GM13976 (cell line): ENCODE measurements at regions not wholly inside any gene's neighbourhood (a gene's known extent, or its start where the extent isn't known, plus 50 kb on each side); places are given as distances from the start of the nearest gene placed in this dataset.
A peak's percentile ranks its signal among the peaks of the same experiment; 100 is the strongest.

ENCODE experiments used
- DNase-seq: peaks from one replicate; pipeline ENCODE4 v3.0.0; 2012; ENCODE audit warnings: low spot score
- in situ Hi-C: fragments of 300-500 bp; cut with MboI; formaldehyde crosslinking; loops from one replicate; pipeline ENCODE4 v1.12.0; 2022; ENCODE audit warnings: low sequenced_read_pairs, mixed read lengths, inconsistent platforms; ENCODE audit not compliant: unreplicated experiment
- TF ChIP-seq, protein P1 (sequence below): IDR thresholded peaks from 2 replicates; pipeline ENCODE4 v1.5.1; 2012; ENCODE audit warnings: borderline replicate concordance, mild to moderate bottlenecking; ENCODE audit not compliant: insufficient read depth; ENCODE audit errors: extremely low read depth, missing control alignments, control extremely low read depth

DNA sequence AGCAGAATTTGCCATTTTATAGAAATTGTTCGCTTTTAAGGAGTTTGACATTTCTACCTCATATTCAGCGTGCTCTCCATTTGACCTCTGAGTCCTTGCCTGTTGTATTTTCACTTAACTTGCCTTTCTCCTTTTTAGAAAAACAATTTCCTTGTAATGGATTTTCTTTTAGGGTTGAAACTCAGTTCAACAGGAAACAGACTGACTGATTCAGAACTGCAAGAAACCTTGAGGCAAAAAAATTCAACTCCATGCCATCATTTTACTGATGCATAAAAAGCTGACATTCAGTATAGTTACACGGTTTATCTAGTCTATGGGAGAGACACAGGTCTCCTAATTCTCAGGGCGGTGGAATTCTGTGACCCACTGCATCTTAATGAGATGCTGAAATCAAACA lies 59.8 kb downstream of the MRPS30 start:
- DNase-seq = no peak
- in situ Hi-C loops = no loop called here
- TF ChIP-seq, protein P1, sequence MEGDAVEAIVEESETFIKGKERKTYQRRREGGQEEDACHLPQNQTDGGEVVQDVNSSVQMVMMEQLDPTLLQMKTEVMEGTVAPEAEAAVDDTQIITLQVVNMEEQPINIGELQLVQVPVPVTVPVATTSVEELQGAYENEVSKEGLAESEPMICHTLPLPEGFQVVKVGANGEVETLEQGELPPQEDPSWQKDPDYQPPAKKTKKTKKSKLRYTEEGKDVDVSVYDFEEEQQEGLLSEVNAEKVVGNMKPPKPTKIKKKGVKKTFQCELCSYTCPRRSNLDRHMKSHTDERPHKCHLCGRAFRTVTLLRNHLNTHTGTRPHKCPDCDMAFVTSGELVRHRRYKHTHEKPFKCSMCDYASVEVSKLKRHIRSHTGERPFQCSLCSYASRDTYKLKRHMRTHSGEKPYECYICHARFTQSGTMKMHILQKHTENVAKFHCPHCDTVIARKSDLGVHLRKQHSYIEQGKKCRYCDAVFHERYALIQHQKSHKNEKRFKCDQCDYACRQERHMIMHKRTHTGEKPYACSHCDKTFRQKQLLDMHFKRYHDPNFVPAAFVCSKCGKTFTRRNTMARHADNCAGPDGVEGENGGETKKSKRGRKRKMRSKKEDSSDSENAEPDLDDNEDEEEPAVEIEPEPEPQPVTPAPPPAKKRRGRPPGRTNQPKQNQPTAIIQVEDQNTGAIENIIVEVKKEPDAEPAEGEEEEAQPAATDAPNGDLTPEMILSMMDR = no peak

DNA sequence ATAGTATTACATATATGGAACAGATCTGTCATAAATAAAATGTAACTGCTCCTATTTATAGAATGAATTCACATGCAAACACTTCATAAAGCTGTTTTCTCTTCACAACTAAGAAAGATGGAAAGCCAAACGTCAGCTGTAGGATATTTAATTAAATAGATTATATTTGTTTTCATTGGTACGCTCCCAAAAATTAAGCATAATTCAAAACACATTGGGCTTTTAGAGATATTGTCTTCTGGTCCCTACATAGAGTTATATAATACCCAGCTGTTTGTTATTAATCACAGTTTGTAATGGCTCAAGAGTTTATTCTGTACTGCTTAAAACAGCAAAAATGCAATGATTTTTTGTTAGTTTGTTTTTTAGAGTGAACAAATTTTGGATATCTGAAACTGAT lies 61.2 kb downstream of the MRPS30 start:
- DNase-seq = no peak
- TF ChIP-seq, protein P1 = no peak
- in situ Hi-C loops = no loop called here

- in situ Hi-C loops = no loop called here
- DNase-seq = no peak
- TF ChIP-seq, protein P1 = no peak
These were observed 61.7 kb downstream of the MRPS30 start for GRCh38 chr5:44870430-44870829.

DNA sequence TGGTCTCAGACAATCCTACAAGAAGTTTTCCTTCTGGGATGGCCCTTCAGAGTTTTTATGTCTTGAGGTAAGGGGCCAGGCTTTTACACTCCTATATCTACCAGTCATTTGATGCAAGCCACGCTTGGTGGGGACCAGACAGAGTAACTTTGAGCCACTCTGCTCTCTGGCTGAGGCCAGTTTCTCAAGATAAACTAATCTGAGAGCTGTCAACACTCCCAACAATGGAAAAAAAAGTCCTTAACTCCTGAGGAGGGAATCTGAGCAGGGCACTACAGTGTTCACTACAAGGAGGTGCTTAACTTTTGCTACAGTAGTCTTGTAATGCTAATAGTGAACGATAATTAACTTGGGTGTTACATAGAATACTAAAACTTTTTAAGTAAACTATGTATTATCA lies 62.7 kb downstream of the MRPS30 start:
- in situ Hi-C loops = no loop called here
- DNase-seq = no peak
- TF ChIP-seq, protein P1 = no peak

GRCh38 chr5:44875661-44876605 lies 67.2 kb downstream of the MRPS30 start:
- TF ChIP-seq, protein P1 = no peak
- in situ Hi-C loops = no loop called here
- DNase-seq = peak; percentile 55

- TF ChIP-seq, protein P1 = no peak
- in situ Hi-C loops = no loop called here
- no peak for DNase-seq
These were observed 72.5 kb downstream of the MRPS30 start for GRCh38 chr5:44881266-44881665.
